GM12878 (cell line): ENCODE measurements at regions not wholly inside any gene's neighbourhood (a gene's known extent, or its start where the extent isn't known, plus 50 kb on each side); places are given as distances from the start of the nearest gene placed in this dataset.

ENCODE experiments used
- BCL11A ChIP-seq: IDR thresholded peaks from 2 replicates; pipeline ENCODE4 v1.6.1; 2011; ENCODE audit warnings: low read depth, low read length
- BRCA1 ChIP-seq: IDR thresholded peaks from 2 replicates; pipeline ENCODE4 v1.6.1; 2011; ENCODE audit warnings: low read depth, low read length, improper control_type of control experiment
- CBX5 ChIP-seq: sonication (generic); IDR thresholded peaks from 2 replicates; pipeline ENCODE4 v1.6.1; 2016; ENCODE audit warnings: low read depth, moderate library complexity, mild to moderate bottlenecking, inconsistent platforms
- EED ChIP-seq: sonication (generic); IDR thresholded peaks from 2 replicates; pipeline ENCODE4 v1.6.1; 2016; ENCODE audit warnings: antibody characterized with exemption, low read depth
- EGR1 ChIP-seq, 2 experiments: IDR thresholded peaks; 1 replicate in 1 of 2; 2 replicates in 1 of 2; pipeline ENCODE4 v1.6.1; 2011 to 2012; ENCODE audit warnings: low read depth in 2 of 2, low read length in 2 of 2, borderline replicate concordance in 1 of 2, mild to moderate bottlenecking in 1 of 2, moderate library complexity in 1 of 2
- EP300 ChIP-seq, 2 experiments: fragments of 150-350 bp in 1 of 2; IDR thresholded peaks; 2 replicates each; pipeline ENCODE4 v1.6.1; 2011 to 2012; ENCODE audit warnings: low read depth in 2 of 2, low read length in 2 of 2, borderline replicate concordance in 1 of 2, improper control_type of control experiment in 1 of 2, inconsistent platforms in 1 of 2; ENCODE audit not compliant: control insufficient read depth in 1 of 2
- FOXK2 ChIP-seq: fragments of 450-650 bp; IDR thresholded peaks from 2 replicates; pipeline ENCODE4 v1.6.1; 2017; ENCODE audit warnings: mild to moderate bottlenecking, moderate library complexity
- IKZF1 ChIP-seq: fragments of 450-650 bp; conservative IDR thresholded peaks from 2 replicates; pipeline ENCODE4 v1.6.1; 2017; ENCODE audit warnings: antibody characterized with exemption, mild to moderate bottlenecking
- IKZF2 ChIP-seq, 2 experiments: fragments of 450-650 bp; IDR thresholded peaks; 2 replicates each; pipeline ENCODE4 v1.6.1; 2017; ENCODE audit warnings: mild to moderate bottlenecking in 2 of 2, moderate library complexity in 2 of 2
- IRF4 ChIP-seq: IDR thresholded peaks from 2 replicates; pipeline ENCODE4 v1.6.1; 2011; ENCODE audit warnings: low read depth, low read length
- JUND ChIP-seq: IDR thresholded peaks from 2 replicates; pipeline ENCODE4 v1.6.1; 2012; ENCODE audit warnings: low read depth, mild to moderate bottlenecking, low read length, improper control_type of control experiment, moderate library complexity
- NFYB ChIP-seq: IDR thresholded peaks from 2 replicates; pipeline ENCODE4 v1.6.1; 2011; ENCODE audit warnings: low read depth, mild to moderate bottlenecking, low read length, improper control_type of control experiment, moderate library complexity; ENCODE audit not compliant: insufficient read depth
- RB1 ChIP-seq: fragments of 450-650 bp; formaldehyde crosslinking; IDR thresholded peaks from 2 replicates; pipeline ENCODE4 v1.6.1; 2017; ENCODE audit warnings: mild to moderate bottlenecking, borderline replicate concordance
- RUNX3 ChIP-seq: IDR thresholded peaks from 2 replicates; pipeline ENCODE4 v1.6.1; 2012; ENCODE audit warnings: low read length, inconsistent platforms
- SIN3A ChIP-seq: IDR thresholded peaks from 2 replicates; pipeline ENCODE4 v1.6.1; 2012; ENCODE audit warnings: low read depth, low read length, improper control_type of control experiment
- SMAD1 ChIP-seq: fragments of 450-650 bp; IDR thresholded peaks from 2 replicates; pipeline ENCODE4 v1.6.1; 2018; ENCODE audit warnings: mild to moderate bottlenecking, low read depth; ENCODE audit not compliant: partially characterized antibody
- SREBF2 ChIP-seq: IDR thresholded peaks from 2 replicates; pipeline ENCODE4 v1.6.1; 2012; ENCODE audit warnings: mild to moderate bottlenecking, low read length
- ZBTB33 ChIP-seq: fragments of 450-650 bp; IDR thresholded peaks from 2 replicates; pipeline ENCODE4 v1.6.1; 2017; ENCODE audit warnings: mild to moderate bottlenecking
- ZNF217 ChIP-seq: fragments of 450-650 bp; IDR thresholded peaks from 2 replicates; pipeline ENCODE4 v1.6.1; 2017; ENCODE audit warnings: antibody characterized with exemption, mild to moderate bottlenecking
- TF ChIP-seq, protein P1 (sequence below): fragments of 450-650 bp; IDR thresholded peaks from 2 replicates; pipeline ENCODE4 v1.6.1; 2017; ENCODE audit warnings: low read depth, mild to moderate bottlenecking, moderate library complexity
- TF ChIP-seq, protein P2 (sequence below): fragments of 450-650 bp; IDR thresholded peaks from 2 replicates; pipeline ENCODE4 v1.6.1; 2016; ENCODE audit warnings: mild to moderate bottlenecking
- TF ChIP-seq, protein P3 (sequence below): fragments of 450-650 bp; IDR thresholded peaks from 2 replicates; pipeline ENCODE4 v1.6.1; 2017; ENCODE audit warnings: mild to moderate bottlenecking, moderate library complexity

DNA sequence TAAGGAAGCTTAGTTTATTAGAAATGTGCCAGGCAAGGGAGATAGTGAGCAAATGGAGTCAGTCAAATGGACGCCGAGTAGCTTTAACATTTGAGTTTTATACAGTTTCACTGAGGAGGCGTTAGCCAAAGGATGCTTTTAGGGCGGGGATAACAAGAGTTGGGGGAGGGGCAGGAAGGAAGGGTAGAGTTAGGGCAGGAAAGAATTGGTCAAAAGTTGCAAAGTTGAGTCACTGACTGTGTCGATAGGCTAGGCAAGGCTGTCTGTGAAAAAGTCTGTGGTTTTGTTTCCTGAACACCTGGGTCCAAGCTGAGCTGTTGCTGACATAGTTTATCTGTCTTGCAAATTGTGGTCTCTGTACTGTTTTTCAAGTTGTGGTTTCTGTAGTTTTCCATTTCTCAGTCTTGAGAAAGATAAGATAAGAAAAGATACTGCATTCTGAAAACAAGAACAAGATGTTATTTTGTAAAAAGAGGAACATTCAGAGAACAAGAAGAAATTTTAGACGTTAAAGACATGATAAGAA lies 62.6 kb upstream of the RESF1 start (continued):
- TF ChIP-seq, protein P1, sequence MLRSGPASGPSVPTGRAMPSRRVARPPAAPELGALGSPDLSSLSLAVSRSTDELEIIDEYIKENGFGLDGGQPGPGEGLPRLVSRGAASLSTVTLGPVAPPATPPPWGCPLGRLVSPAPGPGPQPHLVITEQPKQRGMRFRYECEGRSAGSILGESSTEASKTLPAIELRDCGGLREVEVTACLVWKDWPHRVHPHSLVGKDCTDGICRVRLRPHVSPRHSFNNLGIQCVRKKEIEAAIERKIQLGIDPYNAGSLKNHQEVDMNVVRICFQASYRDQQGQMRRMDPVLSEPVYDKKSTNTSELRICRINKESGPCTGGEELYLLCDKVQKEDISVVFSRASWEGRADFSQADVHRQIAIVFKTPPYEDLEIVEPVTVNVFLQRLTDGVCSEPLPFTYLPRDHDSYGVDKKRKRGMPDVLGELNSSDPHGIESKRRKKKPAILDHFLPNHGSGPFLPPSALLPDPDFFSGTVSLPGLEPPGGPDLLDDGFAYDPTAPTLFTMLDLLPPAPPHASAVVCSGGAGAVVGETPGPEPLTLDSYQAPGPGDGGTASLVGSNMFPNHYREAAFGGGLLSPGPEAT: peak; percentile 82
- TF ChIP-seq, protein P2, sequence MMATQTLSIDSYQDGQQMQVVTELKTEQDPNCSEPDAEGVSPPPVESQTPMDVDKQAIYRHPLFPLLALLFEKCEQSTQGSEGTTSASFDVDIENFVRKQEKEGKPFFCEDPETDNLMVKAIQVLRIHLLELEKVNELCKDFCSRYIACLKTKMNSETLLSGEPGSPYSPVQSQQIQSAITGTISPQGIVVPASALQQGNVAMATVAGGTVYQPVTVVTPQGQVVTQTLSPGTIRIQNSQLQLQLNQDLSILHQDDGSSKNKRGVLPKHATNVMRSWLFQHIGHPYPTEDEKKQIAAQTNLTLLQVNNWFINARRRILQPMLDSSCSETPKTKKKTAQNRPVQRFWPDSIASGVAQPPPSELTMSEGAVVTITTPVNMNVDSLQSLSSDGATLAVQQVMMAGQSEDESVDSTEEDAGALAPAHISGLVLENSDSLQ: peak; percentile 97
- 0 out of 2 replicates have a peak, but pooled peaks have one; percentile 13 for TF ChIP-seq ZBTB33
- TF ChIP-seq RB1: no peak
- TF ChIP-seq IRF4: peak; percentile 93
- peak; percentile 93; the same call in 1 of the 2 replicates for TF ChIP-seq CBX5
- peak; percentile 90 for TF ChIP-seq EED
- TF ChIP-seq FOXK2: no peak
- TF ChIP-seq NFYB: peak; percentile 75
- TF ChIP-seq BRCA1: no peak
- TF ChIP-seq SMAD1: peak; percentile 19
- TF ChIP-seq SIN3A: no peak
- peak; percentile 11; the same call in 1 of the 2 replicates for TF ChIP-seq ZNF217
- peak; percentile 90 to 93 for TF ChIP-seq IKZF2 (IDR thresholded peaks at IDR 0.05)
- TF ChIP-seq, protein P3, sequence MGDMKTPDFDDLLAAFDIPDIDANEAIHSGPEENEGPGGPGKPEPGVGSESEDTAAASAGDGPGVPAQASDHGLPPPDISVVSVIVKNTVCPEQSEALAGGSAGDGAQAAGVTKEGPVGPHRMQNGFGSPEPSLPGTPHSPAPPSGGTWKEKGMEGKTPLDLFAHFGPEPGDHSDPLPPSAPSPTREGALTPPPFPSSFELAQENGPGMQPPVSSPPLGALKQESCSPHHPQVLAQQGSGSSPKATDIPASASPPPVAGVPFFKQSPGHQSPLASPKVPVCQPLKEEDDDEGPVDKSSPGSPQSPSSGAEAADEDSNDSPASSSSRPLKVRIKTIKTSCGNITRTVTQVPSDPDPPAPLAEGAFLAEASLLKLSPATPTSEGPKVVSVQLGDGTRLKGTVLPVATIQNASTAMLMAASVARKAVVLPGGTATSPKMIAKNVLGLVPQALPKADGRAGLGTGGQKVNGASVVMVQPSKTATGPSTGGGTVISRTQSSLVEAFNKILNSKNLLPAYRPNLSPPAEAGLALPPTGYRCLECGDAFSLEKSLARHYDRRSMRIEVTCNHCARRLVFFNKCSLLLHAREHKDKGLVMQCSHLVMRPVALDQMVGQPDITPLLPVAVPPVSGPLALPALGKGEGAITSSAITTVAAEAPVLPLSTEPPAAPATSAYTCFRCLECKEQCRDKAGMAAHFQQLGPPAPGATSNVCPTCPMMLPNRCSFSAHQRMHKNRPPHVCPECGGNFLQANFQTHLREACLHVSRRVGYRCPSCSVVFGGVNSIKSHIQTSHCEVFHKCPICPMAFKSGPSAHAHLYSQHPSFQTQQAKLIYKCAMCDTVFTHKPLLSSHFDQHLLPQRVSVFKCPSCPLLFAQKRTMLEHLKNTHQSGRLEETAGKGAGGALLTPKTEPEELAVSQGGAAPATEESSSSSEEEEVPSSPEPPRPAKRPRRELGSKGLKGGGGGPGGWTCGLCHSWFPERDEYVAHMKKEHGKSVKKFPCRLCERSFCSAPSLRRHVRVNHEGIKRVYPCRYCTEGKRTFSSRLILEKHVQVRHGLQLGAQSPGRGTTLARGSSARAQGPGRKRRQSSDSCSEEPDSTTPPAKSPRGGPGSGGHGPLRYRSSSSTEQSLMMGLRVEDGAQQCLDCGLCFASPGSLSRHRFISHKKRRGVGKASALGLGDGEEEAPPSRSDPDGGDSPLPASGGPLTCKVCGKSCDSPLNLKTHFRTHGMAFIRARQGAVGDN: peak; percentile 45; the same call in 1 of the 2 replicates
- peak in 1 of 2 experiments; percentile 78; a peak in 1 of 3 replicates for TF ChIP-seq EGR1 (IDR thresholded peaks at IDR 0.05; ENCODE audit: borderline replicate concordance in 1 of 2, low read depth in 2 of 2, low read length in 2 of 2)
- TF ChIP-seq SREBF2: no peak
- TF ChIP-seq JUND: peak; percentile 51; the same call in 1 of the 2 replicates
- TF ChIP-seq EP300 (IDR thresholded peaks at IDR 0.05; ENCODE audit: borderline replicate concordance in 1 of 2, control insufficient read depth in 1 of 2, low read depth in 2 of 2, low read length in 2 of 2): peak; percentile 95
- peak; percentile 90 for TF ChIP-seq BCL11A
- peak; percentile 76 for TF ChIP-seq IKZF1
- TF ChIP-seq RUNX3: peak; percentile 100
